Stomach smooth muscle (tissue), 2 donors: ENCODE measurements at regions not wholly inside any gene's neighbourhood (a gene's known extent, or its start where the extent isn't known, plus 50 kb on each side); places are given as distances from the start of the nearest gene placed in this dataset.

ENCODE experiments used
- H3K27ac ChIP-seq: one replicate; pipeline ENCODE4 v1.7.0; 2013; ENCODE audit warnings: mild to moderate bottlenecking, low read length, inconsistent platforms
- H3K27me3 ChIP-seq, 2 donors: one replicate each; pipeline ENCODE4 v1.7.0; 2013; ENCODE audit warnings: low read length in 2 of 2; ENCODE audit not compliant: insufficient read depth in 2 of 2, control insufficient read depth in 1 of 2
- H3K36me3 ChIP-seq, 2 donors: one replicate each; pipeline ENCODE4 v1.7.0; 2013; ENCODE audit warnings: low read length in 2 of 2; ENCODE audit not compliant: control insufficient read depth in 2 of 2, insufficient read depth in 2 of 2
- H3K4me1 ChIP-seq: one replicate; pipeline ENCODE4 v1.7.0; 2013; ENCODE audit warnings: low read length; ENCODE audit not compliant: control insufficient read depth, insufficient read depth
- H3K4me3 ChIP-seq, 2 donors: one replicate each; pipeline ENCODE4 v1.7.0; 2013; ENCODE audit warnings: low read length in 2 of 2
- H3K9ac ChIP-seq, 2 donors: one replicate each; pipeline ENCODE4 v1.7.0; 2013; ENCODE audit warnings: low read length in 2 of 2, mild to moderate bottlenecking in 1 of 2
- H3K9me3 ChIP-seq, 2 donors: one replicate each; pipeline ENCODE4 v1.7.0; 2013; ENCODE audit warnings: low read length in 2 of 2; ENCODE audit not compliant: control insufficient read depth in 2 of 2
- donor health status: healthy.
- donor health status: Pancreatic carcinoma.

DNA sequence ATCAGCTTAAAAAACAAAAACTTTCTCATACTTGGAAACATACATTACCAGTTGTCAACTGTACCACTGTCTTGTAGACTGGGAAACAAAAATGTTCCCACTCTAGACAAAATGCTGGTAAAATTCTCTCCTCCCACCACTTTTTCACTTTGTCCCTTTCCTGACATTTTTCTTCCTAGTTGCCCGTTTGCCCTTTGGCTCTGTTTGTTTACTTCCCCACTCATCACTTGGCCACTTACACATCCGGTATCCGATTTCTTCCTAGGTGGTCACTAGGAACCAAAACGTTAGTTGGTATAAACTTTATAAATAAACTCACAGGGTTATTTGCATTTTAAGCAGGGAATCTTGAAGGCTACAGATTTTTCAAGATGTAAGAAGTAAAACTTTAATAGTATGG is 84.9 kb downstream of the METTL4 start:
- Histone ChIP-seq H3K27ac (no peak overlapping the region), H3K9me3 (no peaks in the 10 kb centered on the region), H3K9ac (no peak overlapping the region), H3K4me1 (no peaks in the 10 kb centered on the region), H3K4me3 (no peak overlapping the region), H3K36me3 (no peaks in the 10 kb centered on the region), H3K27me3 (no peaks in the 10 kb centered on the region)
